HL-60 (cell line): ENCODE measurements at regions not wholly inside any gene's neighbourhood (a gene's known extent, or its start where the extent isn't known, plus 50 kb on each side); places are given as distances from the start of the nearest gene placed in this dataset.

Experiments used
- DNase-seq, 2 experiments: peaks; one replicate each; pipeline ENCODE4 v3.0.0-alpha.2; 2010 to 2020; ENCODE audit warnings: low read depth in 1 of 2, low spot score in 1 of 2
- H3K27ac ChIP-seq: fragments of 250-450 bp; sonication (Bioruptor Pico); replicated peaks from 2 replicates; pipeline ENCODE4 v1.5.1; 2020; ENCODE audit warnings: mild to moderate bottlenecking, moderate library complexity
- H3K27me3 ChIP-seq: fragments of 250-450 bp; sonication (Bioruptor Pico); 2 replicates; pipeline ENCODE4 v1.5.1; 2021; ENCODE audit warnings: mild to moderate bottlenecking, moderate library complexity; ENCODE audit not compliant: insufficient read depth, poor library complexity, severe bottlenecking
- H3K4me3 ChIP-seq: replicated peaks from 2 replicates; pipeline ENCODE4 v1.5.1; 2011; ENCODE audit warnings: mild to moderate bottlenecking, control low read depth, low read length; ENCODE audit not compliant: insufficient read depth
- CTCF ChIP-seq: IDR thresholded peaks from one replicate; pipeline ENCODE4 v1.5.1; 2011; ENCODE audit warnings: low read length, control low read depth, inconsistent platforms; ENCODE audit not compliant: insufficient read depth
- GABPA ChIP-seq: IDR thresholded peaks from 2 replicates; pipeline ENCODE4 v1.6.1; 2012; ENCODE audit warnings: low read depth
- POLR2AphosphoS5 ChIP-seq: IDR thresholded peaks from 2 replicates; pipeline ENCODE4 v1.6.1; 2012; ENCODE audit warnings: low read depth
- REST ChIP-seq: IDR thresholded peaks from 2 replicates; pipeline ENCODE4 v1.6.1; 2012; ENCODE audit warnings: low read depth; ENCODE audit not compliant: insufficient replicate concordance
- SPI1 ChIP-seq: IDR thresholded peaks from 2 replicates; pipeline ENCODE4 v1.6.1; 2012; ENCODE audit warnings: low read depth, mild to moderate bottlenecking, borderline replicate concordance

- TF ChIP-seq POLR2AphosphoS5 (no peak), CTCF (no peak), GABPA (no peak), REST (no peak), SPI1 (no peak)
- H3K27me3 ChIP-seq: no peaks in the 10 kb centered on the region
- no peak for DNase-seq
- H3K27ac ChIP-seq: no peak overlapping the region
- H3K4me3 ChIP-seq: no peak overlapping the region
Observed at GRCh38 chr7:42744746-42745145, 167.1 kb downstream of the C7orf25 start.

- no peak for TF ChIP-seq SPI1
- no peak for TF ChIP-seq REST
- TF ChIP-seq POLR2AphosphoS5: no peak
- no peak for TF ChIP-seq CTCF
- TF ChIP-seq GABPA: no peak
- Histone ChIP-seq H3K27ac (no peak overlapping the region), H3K4me3 (no peak overlapping the region), H3K27me3 (no peaks in the 10 kb centered on the region)
- no peak for DNase-seq
Observed at GRCh38 chr7:42743077-42743858, 168.6 kb downstream of the C7orf25 start.

- H3K27me3 ChIP-seq: no peaks in the 10 kb centered on the region
- no peak for TF ChIP-seq REST
- no peak for TF ChIP-seq SPI1
- no peak for TF ChIP-seq POLR2AphosphoS5
- TF ChIP-seq GABPA: no peak
- no peak for TF ChIP-seq CTCF
- H3K4me3 ChIP-seq: no peak overlapping the region
- no peak overlapping the region for H3K27ac ChIP-seq
- no peak for DNase-seq
Observed at GRCh38 chr7:42742318-42742717, 169.6 kb downstream of the C7orf25 start.
